ENCODE measurements at regions not wholly inside any gene's neighbourhood (a gene's known extent, or its start where the extent isn't known, plus 50 kb on each side); places are given as distances from the start of the nearest gene placed in this dataset.

DNA sequence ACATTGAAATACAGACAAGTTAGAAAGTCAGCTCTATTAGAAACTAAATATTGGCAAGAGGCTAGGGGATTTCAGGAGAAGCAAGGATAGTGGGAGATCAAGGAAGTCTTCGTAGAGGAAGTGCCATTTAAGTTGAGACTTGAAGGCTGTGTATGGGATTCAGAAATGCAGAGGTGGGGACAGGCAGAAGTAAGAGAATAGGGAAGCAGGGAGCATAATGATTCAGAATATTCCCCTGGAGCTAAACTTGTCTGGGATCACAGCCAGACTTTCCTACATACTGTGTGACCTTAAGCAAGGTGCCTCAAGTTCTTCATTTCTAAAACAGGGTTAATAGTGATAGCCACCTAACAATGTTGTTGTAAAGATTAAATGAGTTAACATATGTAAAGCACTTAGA, 108.8 kb downstream of the DDIT4L start:
- Histone ChIP-seq H3K27me3 (ENCODE audit: control insufficient read depth, insufficient read depth, low read length) (no peaks in the 10 kb centered on the region), H3K36me3 (ENCODE audit: control insufficient read depth, insufficient read depth, low read length) (no peaks in the 10 kb centered on the region), H3K4me3 (ENCODE audit: low read depth, low read length) (no peak overlapping the region)
- no peak for TF ChIP-seq CTCF (IDR thresholded peaks at IDR 0.05; ENCODE audit: insufficient read depth, low read depth, low read length)
- DNase-seq (ENCODE audit: low read depth) = no peak
- ChIA-PET POLR2A (no interaction called here), CTCF (interaction anchor here (1.1 to 3.5 kb wide), 2 partner anchors 11 to 24 kb away, joined by 3 to 20 read pairs; no protein-coding TSS in a partner anchor)

DNA sequence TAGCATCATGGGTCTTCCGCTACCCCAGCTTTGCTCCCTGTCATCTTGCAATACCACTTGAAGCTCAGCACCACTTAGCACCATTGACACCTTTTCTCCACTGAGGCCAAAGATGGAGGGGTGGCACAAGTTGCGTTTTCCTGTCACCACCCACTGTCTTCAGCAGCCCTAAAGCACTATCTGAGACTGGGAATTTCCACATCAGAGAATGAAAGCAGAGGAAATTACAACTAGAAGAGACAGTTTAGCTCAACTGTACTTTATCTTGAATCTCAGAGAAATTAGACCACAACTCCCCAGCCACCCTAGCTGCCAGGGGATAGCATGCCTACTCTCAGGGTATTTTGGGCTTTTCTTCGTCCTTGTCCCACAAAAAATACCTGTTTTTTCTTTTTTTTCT, 111.0 kb downstream of the DDIT4L start:
- no peak for DNase-seq (ENCODE audit: low read depth)
- Histone ChIP-seq H3K27me3 (ENCODE audit: control insufficient read depth, insufficient read depth, low read length) (no peaks in the 10 kb centered on the region), H3K4me3 (ENCODE audit: low read depth, low read length) (no peak overlapping the region), H3K36me3 (ENCODE audit: control insufficient read depth, insufficient read depth, low read length) (no peaks in the 10 kb centered on the region)
- ChIA-PET CTCF (interaction anchor here (0.6 to 1.3 kb wide), 5 partner anchors 15 to 1551 kb away, joined by 3 to 6 read pairs (median 3); no protein-coding TSS in a partner anchor), POLR2A (no interaction called here)
- no peak for TF ChIP-seq CTCF (IDR thresholded peaks at IDR 0.05; ENCODE audit: insufficient read depth, low read depth, low read length)

- no peak for DNase-seq (ENCODE audit: low read depth)
Measured at GRCh38 chr4:100076753-100077152, 113.5 kb downstream of the DDIT4L start.

GRCh38 chr4:100075486-100076270, 114.6 kb downstream of the DDIT4L start:
- no peaks in the 10 kb centered on the region for H3K27me3 ChIP-seq (ENCODE audit: control insufficient read depth, insufficient read depth, low read length)

More at GRCh38 chr4:100076753-100077152, 113.5 kb downstream of the DDIT4L start:
- no peaks in the 10 kb centered on the region for H3K36me3 ChIP-seq (ENCODE audit: control insufficient read depth, insufficient read depth, low read length)
- ChIA-PET CTCF (interaction anchor here (1.3 to 1.8 kb wide), 2 partner anchors 8 to 12 kb away, joined by 3 to 4 read pairs; no protein-coding TSS in a partner anchor), POLR2A (interaction anchor here (0.6 kb wide), 1 partner anchor 192 kb away, joined by 5 read pairs; no protein-coding TSS in a partner anchor)
- H3K4me3 ChIP-seq (ENCODE audit: low read depth, low read length) = no peak overlapping the region
- TF ChIP-seq CTCF (IDR thresholded peaks at IDR 0.05; ENCODE audit: insufficient read depth, low read depth, low read length) = no peak
- no peaks in the 10 kb centered on the region for H3K27me3 ChIP-seq (ENCODE audit: control insufficient read depth, insufficient read depth, low read length)

More at GRCh38 chr4:100075486-100076270, 114.6 kb downstream of the DDIT4L start:
- ChIA-PET POLR2A (no interaction called here), CTCF (interaction anchor here (1.2 to 1.7 kb wide), 4 partner anchors 11 to 77 kb away, joined by 3 to 5 read pairs (median 4); no protein-coding TSS in a partner anchor)
- DNase-seq (ENCODE audit: low read depth) = no peak
- no peak overlapping the region for H3K4me3 ChIP-seq (ENCODE audit: low read depth, low read length)
- H3K36me3 ChIP-seq (ENCODE audit: control insufficient read depth, insufficient read depth, low read length) = no peaks in the 10 kb centered on the region
- TF ChIP-seq CTCF (IDR thresholded peaks at IDR 0.05; ENCODE audit: insufficient read depth, low read depth, low read length) = no peak

Data from BJ (cell line).